ENCODE measurements at regions not wholly inside any gene's neighbourhood (a gene's known extent, or its start where the extent isn't known, plus 50 kb on each side); places are given as distances from the start of the nearest gene placed in this dataset.

GRCh38 chr14:53571641-53572328 lies 384.8 kb downstream of the BMP4 start:
- DNase-seq, result no peak
- TF ChIP-seq POLR2AphosphoS5 (IDR thresholded peaks at IDR 0.05) (peak in 3 of 4 donors; percentile 14 to 32 (median 26)), POLR2A (IDR thresholded peaks at IDR 0.05) (no peak)
- no peaks in the 10 kb centered on the region for H3K36me3 ChIP-seq
- 39 to 71% methylated on average over 5 of the region's 5 CpGs for WGBS, 2 donors
- peak overlapping the region in 3 of 4 donors; percentile 14 to 63 (median 48) for H3K27ac ChIP-seq
- no peaks in the 10 kb centered on the region for H3K27me3 ChIP-seq
- peaks cover 0 to 39% (median 35%) of the 10 kb centered on the region in 4 donors for H3K4me1 ChIP-seq
- no peak overlapping the region for H3K4me3 ChIP-seq
- intact Hi-C loops (cut with DNase I), result no loop called here
- no peaks in the 10 kb centered on the region for H3K9me3 ChIP-seq

GRCh38 chr14:53570411-53571387 lies 385.9 kb downstream of the BMP4 start:
- peak overlapping the region in 2 of 4 donors; percentile 48 to 63 for H3K27ac ChIP-seq
- WGBS, 2 donors, result 70 to 83% methylated on average over 9 of the region's 9 CpGs
- H3K36me3 ChIP-seq, result no peaks in the 10 kb centered on the region
- TF ChIP-seq POLR2A (IDR thresholded peaks at IDR 0.05), result no peak
- TF ChIP-seq CTCF (IDR thresholded peaks at IDR 0.05), result no peak
- TF ChIP-seq POLR2AphosphoS5 (IDR thresholded peaks at IDR 0.05), result no peak
- TF ChIP-seq EP300 (IDR thresholded peaks at IDR 0.05), result no peak
- H3K4me3 ChIP-seq, result no peak overlapping the region
- no peak for DNase-seq
- H3K9me3 ChIP-seq, result no peaks in the 10 kb centered on the region
- intact Hi-C loops (cut with DNase I), result no loop called here
- peaks cover 0 to 39% (median 35%) of the 10 kb centered on the region in 4 donors for H3K4me1 ChIP-seq
- no peaks in the 10 kb centered on the region for H3K27me3 ChIP-seq

- Histone ChIP-seq H3K9me3 (no peaks in the 10 kb centered on the region), H3K4me1 (peaks cover 0 to 39% (median 35%) of the 10 kb centered on the region in 4 donors), H3K36me3 (no peaks in the 10 kb centered on the region), H3K27ac (peak overlapping the region in 1 of 4 donors; percentile 31), H3K4me3 (no peak overlapping the region), H3K27me3 (no peaks in the 10 kb centered on the region)
- WGBS, 2 donors, result 74 to 76% methylated on average over 2 of the region's 2 CpGs
- no peak for TF ChIP-seq CTCF (IDR thresholded peaks at IDR 0.05)
- TF ChIP-seq POLR2A (IDR thresholded peaks at IDR 0.05), result no peak
- peak in 2 of 4 donors; percentile 8 to 9 for TF ChIP-seq POLR2AphosphoS5 (IDR thresholded peaks at IDR 0.05)
- intact Hi-C loops (cut with DNase I), result no loop called here
- no peak for DNase-seq
These were observed 387.2 kb downstream of the BMP4 start for GRCh38 chr14:53569446-53569845.

GRCh38 chr14:53567236-53567780 lies 389.3 kb downstream of the BMP4 start:
- intact Hi-C loops (cut with DNase I), result no loop called here
- 93 to 96% methylated on average over 3 of the region's 3 CpGs for WGBS, 2 donors
- no peak overlapping the region for H3K27ac ChIP-seq
- peaks cover 0 to 5% (median 0%) of the 10 kb centered on the region in 4 donors for H3K9me3 ChIP-seq
- no peaks in the 10 kb centered on the region for H3K36me3 ChIP-seq
- TF ChIP-seq POLR2AphosphoS5 (IDR thresholded peaks at IDR 0.05) (no peak), EP300 (IDR thresholded peaks at IDR 0.05) (no peak), POLR2A (IDR thresholded peaks at IDR 0.05) (no peak), CTCF (IDR thresholded peaks at IDR 0.05) (no peak)
- no peaks in the 10 kb centered on the region for H3K27me3 ChIP-seq
- DNase-seq, result no peak
- H3K4me3 ChIP-seq, result no peak overlapping the region
- peaks cover 0 to 36% (median 34%) of the 10 kb centered on the region in 4 donors for H3K4me1 ChIP-seq

GRCh38 chr14:53564870-53565269 lies 391.8 kb downstream of the BMP4 start:
- Histone ChIP-seq H3K27ac (no peak overlapping the region), H3K4me3 (no peak overlapping the region), H3K4me1 (peaks cover 0 to 13% (median 10%) of the 10 kb centered on the region in 4 donors), H3K27me3 (no peaks in the 10 kb centered on the region), H3K9me3 (peaks cover 0 to 5% (median 0%) of the 10 kb centered on the region in 4 donors), H3K36me3 (no peaks in the 10 kb centered on the region)
- DNase-seq, result no peak
- TF ChIP-seq POLR2A (IDR thresholded peaks at IDR 0.05) (no peak), POLR2AphosphoS5 (IDR thresholded peaks at IDR 0.05) (no peak), CTCF (IDR thresholded peaks at IDR 0.05) (no peak), EP300 (IDR thresholded peaks at IDR 0.05) (no peak)
- WGBS, 2 donors, result 61 to 81% methylated on average over 1 of the region's 1 CpG
- intact Hi-C loops (cut with DNase I), result no loop called here
